Hematopoietic multipotent progenitor cell treated with erythropoietin and hydrocortisone succinate and interleukin-3 and kit ligand, for 4 days (in vitro differentiated cells): ENCODE measurements at regions not wholly inside any gene's neighbourhood (a gene's known extent, or its start where the extent isn't known, plus 50 kb on each side); places are given as distances from the start of the nearest gene placed in this dataset.
"Not testable (repeated sequence)": the region's sequence is repeated elsewhere in the genome, so short reads cannot be mapped to it uniquely, and the experiment has no call there.

Experiments
- DNase-seq: peaks from one replicate; pipeline ENCODE4 v3.0.0-alpha.2; 2015

DNA sequence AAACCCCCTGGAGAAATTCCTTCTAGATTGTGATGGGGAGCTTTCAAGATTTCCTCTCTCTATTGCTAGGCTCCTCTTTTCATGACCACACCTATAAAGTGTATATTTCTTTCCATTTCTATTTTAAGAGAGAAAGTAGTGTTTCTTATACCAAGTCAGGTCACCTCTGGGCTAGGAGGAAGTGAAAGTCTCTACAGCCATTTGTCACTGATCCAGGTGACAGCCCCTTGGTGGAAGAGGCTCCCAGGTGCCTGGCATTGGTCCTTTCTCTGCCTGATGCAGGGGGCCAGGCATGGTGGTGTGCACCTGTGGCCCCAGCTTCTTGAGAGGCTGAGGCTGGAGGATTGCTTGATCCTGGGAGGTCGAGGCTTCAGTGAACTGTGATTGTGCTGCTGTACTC lies 64.7 kb downstream of the DHCR7 start:
- no peak for DNase-seq

DNA sequence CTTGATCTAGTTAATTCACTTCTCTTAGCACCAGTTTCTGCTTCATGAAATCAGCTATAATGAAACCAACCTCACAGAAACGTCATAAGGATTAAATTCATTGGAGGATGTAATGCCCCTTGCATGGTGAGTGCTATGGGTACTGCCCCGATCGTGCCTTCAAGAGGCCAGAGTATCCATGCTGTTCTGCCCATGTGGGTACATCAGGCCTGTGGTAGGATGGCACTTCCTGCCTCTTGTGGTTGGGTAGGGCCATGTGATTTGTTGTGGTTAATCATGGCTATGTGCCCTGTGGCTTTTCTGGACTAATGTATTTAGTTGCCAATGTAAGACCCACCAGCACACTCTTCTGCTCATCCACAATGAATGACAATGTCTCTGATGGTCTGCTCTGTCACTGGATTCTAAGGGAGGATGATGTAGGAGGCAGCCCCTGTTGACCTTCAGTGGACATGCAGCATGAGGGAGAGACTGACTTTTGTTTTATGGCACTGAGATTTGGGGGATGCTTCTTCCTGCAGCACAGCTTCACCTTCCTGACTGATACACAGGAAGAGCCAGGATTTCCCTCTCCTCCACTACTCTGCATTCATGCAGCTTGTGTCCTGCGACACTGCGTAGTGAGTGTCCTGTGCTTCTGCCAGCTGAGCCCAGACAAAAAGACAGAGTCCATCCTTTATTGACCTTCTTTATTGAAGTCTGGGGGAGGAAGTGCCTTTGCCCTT lies 66.2 kb downstream of the DHCR7 start:
- DNase-seq = peak; percentile 41

DNA sequence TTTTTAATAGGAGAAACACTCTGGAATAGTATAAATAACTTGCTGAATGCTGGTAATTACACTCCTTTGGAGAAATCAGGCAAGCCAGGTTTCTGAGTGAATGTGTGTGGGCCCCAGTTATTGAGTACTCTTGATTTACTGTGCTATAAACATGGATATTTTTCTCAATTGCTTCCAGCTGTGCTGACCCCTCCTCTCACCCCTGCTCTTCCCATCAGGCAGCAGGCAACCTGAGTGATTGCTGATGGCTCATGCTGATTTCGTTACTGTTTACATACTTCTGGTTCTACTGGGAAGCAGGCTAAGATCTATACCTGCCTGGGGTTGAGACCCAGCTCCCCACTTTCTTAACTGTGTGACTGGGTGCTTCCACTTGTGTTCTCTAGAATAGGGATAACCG lies 68.5 kb downstream of the DHCR7 start:
- DNase-seq = no peak

DNA sequence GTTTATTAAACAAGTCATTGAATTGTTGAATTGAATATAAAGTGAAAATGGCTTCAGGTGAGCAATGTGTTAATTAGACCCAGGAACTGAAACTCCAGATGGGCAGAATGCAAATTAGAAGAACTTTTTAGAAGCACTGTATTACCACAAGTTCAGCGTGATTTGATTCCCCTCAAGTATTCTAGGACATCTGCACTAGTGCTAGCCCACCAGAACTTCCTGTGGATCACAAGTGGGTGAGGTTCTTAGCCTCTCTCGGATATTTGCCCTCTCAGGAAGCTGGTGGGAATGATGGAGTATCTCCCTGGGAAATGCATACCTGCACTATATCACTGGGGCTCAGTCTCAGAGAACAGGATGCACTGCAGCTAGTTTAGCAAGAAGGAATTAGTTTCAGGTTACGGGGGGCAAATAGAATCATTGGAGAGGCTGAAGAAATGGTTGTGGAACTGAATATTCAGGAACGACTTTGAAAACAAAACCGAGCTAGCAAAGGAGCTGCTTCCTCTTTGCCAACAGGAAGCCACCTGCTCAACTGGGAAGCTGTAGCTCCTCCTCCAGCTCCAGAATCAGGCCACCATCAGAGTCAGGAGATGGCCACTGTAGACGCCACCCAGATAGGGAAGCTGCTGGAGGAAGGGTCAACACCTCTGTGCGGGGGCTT lies 74.3 kb downstream of the DHCR7 start:
- no peak for DNase-seq

DNA sequence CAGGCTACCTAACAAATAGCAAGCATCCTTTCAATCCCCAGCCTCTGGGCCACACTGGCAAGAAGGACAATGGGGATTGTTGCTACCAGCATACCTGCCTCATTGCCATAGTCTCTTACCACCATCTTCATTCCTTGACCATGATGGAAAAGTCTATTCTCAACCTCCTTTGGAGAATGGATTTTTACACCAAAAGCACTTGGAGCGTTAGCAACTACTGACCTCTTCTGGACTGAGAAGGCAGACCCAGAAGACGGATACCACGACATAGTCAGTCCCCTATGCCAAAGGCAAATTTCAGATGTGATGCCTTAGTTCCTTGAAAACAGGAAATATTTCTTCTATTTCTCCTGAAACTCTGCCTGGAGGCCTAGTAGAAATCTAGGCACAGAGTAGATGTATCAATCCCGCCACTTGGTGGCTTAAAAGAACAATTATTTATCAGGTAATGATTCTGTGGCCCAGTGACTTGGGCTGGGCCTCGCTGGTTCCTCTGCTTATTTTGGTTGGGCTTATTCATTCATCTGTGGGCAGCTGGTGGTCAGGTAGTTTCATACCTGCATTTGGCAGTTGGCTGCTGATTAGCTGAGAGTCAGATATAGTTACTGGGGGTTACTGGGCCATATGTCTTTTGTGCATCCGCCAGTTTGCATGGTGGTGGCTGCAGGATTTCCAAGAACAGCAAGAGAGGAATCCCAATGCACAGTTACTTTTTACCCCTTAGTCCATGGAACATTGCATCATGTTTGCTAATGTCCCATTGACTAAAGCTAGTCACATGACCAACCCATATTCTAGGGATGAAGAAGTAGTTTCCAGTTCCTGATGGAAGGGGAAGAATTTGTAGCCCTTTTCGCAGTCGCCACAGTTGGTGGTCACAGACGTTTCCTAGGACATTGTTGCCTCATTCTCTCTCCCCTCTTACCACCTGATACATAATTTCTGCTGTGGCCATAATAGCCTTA lies 75.2 kb downstream of the DHCR7 start:
- peak; percentile 8 for DNase-seq

DNA sequence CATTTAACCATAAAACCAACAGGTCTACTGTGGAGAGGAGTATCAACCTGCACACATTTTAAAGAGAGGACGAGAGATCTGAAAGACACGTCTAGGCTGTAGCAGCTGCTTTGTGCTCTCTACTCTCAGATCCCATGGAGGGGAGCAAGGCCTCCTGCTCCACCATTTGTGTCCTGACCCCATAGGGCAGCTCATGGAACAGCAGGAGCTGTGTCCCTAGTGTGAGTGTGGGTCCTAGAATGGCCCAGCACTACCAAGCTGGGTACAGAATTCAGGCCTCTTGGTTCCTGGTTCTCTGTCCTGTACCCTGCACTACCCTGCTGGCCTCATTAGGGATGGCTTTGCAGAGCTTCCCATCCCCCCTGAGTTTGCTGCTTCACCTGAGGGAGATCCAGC lies 76.5 kb downstream of the DHCR7 start:
- DNase-seq = no peak

DNA sequence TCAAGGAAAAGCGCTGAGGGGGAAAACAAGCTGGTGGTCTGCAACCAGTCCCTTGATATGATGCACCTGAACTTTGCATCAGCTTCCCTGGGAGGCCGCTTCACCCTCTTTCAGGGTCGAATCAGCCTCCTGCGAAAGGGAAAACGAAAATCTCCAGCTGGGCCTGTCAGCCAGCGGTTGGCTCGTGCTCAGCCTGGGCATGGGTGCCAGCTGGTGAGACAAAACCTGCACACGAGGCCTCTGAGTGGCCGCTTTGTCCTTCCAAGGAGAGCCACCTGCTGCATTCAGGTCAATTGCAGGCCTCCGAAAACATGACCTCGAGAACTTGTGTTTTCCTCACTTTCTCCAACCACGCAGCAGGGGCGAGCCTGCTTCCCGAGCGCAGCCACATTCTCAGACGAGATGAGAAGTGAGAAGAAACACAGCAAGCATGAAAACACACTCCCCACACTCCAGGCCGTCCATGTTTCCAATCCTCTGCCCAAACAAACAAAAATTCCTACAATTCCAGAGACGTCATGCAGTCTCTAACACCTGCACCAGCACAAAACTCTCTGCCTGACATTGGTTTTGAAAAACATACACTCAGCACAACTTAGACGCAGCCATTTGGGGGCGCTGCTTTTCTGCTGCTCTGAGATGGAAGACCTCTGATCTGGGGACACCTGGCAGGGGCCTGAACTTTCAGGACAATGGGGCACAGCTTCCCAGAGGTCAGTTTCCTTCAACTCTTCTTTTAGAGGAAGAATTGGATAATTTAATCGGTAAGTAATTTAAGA lies 77.1 kb downstream of the DHCR7 start:
- no peak for DNase-seq

DNA sequence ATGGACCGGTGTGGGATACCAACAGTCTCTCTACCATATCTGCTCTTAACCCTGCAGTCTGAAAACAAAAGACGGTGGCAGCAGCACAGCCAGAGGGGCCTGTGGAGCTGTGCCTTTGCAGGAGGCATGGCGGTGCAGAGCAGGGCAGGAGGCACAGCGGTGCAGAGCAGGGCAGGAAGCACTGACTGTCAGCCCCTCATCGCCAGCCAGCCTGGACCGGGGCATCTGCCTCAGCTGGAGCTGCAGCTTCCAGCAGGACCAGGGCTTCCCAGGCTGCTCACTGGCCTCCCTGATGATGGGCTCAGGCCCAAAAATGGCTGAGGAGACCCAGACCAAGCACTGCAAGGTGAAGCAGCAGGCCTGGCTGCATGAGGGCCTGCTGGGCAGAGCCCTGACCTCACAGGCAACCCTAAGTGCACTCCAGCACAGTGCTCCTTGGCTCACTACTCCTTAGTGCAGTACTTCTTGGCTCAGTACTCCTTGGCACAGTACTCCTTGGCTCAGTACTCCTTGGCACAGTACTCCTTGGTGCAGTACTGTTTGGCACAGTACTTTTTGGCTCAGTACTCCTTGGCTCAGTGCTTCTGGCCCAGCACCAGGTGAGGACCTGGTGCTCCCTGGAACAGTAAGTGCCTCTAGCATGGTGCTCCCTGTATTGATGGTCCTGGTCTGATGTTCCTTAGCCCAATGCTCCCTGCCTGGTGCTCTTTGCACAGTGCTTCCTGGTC lies 78.0 kb downstream of the DHCR7 start:
- no peak for DNase-seq

DNA sequence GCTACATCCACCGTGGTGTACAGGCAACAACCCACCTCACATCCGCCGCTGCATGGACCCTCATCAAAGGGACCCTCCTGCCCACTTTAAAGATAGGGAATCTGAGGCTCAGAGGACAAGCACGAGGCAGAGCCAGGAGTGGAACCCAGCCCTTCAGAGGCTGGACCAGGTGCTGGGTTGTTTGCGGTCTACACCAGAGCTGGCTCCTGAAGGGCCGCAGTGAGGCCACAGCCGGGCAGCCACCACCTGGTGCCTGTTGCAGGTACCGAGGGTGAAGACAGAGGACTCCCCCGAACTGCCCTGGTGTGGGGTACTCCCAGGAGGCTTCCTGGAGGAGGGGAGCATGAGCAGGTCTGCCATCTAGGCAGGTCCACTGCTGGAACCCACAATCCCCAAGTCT lies 78.8 kb downstream of the DHCR7 start:
- no peak for DNase-seq

DNA sequence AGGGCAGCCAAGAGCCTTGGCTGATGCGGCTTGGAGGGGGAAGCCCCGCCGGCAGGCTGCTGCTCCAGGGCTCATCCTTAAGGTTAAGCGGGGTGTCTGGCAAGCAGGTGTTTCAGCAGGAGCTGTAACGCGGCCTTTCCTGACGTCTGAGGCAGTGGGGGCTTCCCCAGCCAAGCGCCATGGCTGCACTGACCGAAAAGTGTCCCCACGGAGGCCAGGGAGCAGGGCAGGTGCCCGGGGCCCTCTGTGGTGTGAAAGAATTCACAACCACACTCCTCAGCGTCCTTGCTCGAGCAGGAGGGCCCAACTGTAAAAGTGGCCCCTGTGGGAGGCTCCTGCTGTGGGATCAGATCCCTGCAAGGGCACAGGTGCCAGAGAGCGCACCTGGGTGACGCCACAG lies 79.2 kb downstream of the DHCR7 start:
- DNase-seq = no peak

DNA sequence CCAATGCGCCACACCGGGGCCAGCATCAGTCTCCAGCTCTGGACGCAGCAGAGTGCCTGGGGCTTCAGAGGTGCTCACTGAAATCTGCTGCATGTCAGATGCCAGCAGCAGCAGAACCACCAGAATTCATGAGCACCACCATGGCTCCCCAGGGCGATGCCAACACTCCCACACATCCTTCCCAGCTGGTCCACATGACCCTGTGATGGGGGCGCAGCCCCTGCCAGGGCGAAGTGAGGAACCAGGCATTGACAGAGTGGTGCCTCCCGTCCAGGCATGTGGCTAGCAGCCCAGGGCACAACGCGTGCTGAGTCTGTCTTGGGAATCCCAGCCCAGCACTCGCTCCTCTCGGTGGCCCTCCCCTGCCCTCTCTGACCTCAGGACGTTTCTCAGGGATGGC lies 80.4 kb downstream of the DHCR7 start:
- no peak for DNase-seq

DNA sequence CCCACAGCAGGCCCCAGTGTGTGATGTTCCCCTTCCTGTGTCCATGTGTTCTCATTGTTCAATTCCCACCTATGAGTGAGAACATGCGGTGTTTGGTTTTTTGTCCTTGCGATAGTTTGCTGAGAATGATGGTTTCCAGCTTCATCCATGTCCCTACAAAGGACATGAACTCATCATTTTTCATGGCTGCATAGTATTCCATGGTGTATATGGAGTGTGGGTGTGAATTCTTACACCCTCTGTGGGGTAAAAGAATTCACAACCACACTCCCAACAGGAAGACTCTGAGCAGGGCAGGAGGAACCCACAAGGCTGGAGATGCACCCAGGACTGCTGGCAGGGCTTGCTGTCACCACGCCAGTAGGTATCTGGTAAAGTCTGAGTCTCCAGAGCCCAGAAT lies 80.9 kb downstream of the DHCR7 start:
- DNase-seq = not testable (repeated sequence)

DNA sequence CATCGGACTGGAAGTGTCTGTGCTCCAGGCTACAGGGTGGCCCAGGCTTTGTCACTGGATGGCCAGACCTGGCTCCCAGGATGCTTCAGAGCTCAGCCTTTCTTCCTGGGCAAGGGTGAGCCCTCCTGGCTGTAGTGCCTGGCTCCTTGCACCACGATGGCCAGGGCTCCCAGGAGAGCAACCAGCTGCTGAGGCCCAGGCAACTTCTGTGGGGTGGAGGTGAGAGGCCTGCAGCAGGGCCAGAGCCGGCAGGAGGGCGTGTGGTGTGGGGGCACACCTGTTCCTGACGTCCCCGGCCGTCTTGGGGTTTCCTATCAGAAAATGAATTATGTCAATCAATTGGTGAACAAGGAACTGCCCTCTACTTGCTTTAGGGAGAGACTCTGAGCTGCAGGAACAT lies 82.1 kb downstream of the DHCR7 start:
- DNase-seq = no peak

DNA sequence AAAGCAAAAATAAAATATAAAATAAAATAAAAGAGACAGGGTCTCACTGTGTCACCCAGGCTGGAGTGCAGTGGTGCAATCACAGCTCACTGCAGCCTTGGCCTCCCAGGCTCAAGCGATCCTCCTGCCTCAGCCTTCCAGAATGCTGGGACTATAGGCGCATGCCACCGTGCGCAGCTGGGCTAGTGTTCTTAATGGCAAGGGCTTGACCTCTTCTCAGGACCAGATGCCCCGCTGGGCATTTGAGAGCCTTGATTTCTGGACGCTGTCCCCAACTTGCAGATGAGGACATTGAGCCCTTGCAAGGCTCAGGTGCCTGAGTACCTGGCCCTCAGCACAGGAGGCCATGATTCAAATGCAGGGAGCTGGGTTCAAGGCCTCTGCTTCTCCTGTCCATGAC lies 82.6 kb downstream of the DHCR7 start:
- DNase-seq = no peak

DNA sequence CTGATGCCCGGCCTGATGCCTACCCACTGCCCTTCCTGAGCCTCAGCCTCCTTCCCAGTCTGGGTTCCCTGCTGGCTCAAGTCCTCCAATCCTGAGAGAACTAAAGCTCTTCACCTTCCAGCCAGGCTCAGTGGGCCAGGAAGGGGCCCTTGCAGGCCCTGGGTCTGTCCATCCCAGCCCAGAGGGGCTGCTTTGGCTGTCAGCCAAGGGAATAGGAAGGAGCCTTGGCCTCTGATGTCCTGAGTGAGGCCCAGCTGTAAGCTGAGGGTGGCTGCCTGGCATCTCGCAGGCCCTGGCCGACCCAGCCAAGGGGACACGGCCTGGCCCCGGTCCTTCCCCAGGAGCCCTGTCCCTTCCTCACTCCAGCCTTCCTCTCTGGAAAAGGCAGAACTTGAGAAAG lies 83.4 kb downstream of the DHCR7 start:
- no peak for DNase-seq

DNA sequence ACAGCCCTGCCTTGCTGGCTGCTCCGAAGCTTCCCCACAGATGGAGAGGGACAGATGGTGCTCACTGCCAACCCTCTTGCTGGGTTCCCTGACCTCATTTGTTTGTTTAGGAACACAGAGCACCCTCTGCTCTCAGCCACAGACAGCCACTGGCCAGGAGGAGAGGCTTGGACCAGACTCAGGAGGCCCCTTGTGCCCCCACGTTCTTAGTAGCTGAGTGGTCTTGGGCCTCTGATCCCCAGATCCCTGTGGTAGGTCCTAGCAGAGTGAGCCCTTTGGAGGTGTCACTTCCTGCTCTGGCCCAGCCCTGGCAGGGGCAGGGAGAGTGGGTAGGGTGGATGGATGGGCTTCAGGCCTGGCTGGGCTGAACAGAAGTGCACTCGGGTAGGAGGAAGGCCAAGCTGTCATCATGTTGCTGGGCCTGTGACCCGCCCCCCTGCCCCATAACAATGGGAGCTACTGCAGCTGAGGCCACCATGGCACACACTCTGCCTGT lies 84.0 kb downstream of the DHCR7 start:
- DNase-seq = no peak

DNA sequence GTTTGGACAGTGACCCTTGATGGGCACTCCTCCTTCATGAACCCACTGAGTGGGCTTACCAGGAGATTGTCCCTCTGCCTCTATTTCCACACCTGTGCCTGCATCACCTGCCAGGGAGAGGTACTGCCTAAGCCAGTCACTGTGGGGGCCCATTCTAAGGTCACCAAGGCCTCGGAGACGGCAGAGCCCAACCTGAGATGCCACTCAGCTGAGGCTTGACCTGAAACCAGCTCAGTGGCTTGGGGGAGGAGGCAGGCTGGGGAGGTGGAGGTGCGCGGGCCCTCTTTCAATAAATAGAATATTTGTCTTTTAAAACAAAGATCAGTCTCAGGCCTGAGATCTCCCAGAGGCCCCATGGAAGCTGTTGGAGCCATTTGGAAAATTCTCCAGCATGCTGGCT lies 84.5 kb downstream of the DHCR7 start:
- DNase-seq = no peak

DNA sequence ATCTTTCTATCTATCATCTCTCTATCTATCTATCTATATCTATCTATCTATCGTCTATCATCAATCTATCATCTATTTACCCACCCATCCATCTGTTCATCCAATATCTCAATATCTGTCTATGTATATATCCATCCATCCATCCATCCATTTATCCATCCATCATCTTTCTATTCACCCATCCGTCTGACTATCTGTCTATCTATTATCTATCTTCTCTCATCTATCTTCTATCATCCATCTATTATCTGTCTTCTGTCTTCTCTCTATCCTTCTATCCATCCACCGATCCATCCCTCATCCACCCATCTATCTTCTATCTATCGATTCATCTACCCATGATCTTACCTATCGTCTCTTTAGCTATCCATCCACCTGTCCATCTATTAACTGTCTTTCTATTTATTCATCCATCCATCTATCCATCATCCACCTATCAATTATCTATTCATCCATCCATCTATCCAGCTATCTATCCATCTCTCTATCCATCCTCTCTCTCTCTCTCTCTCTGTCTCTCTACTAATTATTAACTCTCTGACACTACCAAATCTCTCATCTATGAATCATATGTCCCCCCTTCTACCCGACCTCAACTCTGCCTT lies 89.1 kb downstream of the DHCR7 start:
- no peak for DNase-seq

DNA sequence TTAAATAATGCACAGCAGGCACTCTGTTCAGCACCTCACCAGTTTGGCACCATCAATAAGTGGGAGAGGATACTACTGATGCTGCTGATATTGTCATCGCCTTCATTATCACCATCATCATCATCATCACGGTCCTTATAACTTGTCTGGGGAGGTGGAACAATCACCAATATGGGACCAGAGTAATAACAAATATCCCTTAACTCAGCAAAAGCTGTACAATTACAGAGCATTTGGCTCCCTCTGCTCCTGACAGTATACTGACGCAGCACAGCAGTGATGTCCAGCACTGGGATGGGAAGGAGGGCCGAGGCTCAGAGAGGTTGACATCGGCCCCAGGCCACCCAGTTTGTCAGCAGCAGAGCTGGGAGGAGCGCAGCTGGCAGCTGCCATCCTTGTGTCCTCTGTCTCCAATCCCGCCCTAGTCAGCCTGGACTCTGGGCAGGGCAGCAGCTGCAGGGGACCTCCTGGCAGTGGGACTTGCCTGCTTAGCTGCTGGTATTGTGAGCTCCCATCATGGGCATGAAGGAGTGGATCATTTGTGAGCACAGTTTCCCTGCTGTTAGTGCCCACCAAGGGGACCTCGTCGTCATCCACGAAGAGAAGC lies 90.0 kb downstream of the DHCR7 start:
- DNase-seq = no peak

DNA sequence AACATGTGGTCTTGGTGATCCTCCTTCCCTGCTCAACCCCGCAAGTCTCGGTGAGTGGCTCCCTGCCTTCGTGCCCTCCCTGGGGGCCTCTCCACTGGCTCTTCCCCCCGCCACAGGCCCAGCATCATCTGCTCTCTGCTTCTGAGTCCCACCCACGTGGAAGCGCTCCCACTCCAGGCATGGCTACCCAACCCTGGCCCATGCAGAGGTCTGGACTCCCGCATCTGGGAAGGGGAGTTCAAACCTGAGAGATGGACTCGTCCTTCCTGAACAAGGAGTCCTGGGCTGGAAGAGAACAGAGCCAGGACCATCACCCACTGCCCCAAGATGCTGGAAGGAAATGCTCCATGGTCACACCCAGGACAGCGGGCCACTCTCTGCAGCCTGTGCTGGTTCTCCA lies 90.8 kb downstream of the DHCR7 start:
- no peak for DNase-seq

DNA sequence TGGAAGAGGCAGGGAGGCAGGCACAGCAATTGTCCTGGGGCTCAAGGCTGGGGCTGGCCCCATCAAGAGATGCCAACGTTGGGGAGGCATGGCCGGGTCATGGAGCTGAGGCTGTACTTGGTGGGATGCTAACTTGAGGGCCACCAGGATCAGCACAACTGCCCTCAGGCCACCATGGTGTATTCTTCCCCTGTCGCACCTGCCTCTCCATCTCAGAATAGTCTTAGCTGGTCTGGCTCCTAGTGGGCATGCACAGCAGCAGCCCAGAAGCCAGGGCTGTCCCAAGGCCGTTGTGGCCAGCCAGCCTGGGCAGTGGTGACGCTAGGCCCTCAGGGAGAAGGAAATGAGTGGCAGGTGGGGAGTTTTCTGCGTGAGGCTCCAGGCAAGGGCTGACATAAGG lies 91.3 kb downstream of the DHCR7 start:
- no peak for DNase-seq
